ENCODE measurements at regions not wholly inside any gene's neighbourhood (a gene's known extent, or its start where the extent isn't known, plus 50 kb on each side); places are given as distances from the start of the nearest gene placed in this dataset.

DNA sequence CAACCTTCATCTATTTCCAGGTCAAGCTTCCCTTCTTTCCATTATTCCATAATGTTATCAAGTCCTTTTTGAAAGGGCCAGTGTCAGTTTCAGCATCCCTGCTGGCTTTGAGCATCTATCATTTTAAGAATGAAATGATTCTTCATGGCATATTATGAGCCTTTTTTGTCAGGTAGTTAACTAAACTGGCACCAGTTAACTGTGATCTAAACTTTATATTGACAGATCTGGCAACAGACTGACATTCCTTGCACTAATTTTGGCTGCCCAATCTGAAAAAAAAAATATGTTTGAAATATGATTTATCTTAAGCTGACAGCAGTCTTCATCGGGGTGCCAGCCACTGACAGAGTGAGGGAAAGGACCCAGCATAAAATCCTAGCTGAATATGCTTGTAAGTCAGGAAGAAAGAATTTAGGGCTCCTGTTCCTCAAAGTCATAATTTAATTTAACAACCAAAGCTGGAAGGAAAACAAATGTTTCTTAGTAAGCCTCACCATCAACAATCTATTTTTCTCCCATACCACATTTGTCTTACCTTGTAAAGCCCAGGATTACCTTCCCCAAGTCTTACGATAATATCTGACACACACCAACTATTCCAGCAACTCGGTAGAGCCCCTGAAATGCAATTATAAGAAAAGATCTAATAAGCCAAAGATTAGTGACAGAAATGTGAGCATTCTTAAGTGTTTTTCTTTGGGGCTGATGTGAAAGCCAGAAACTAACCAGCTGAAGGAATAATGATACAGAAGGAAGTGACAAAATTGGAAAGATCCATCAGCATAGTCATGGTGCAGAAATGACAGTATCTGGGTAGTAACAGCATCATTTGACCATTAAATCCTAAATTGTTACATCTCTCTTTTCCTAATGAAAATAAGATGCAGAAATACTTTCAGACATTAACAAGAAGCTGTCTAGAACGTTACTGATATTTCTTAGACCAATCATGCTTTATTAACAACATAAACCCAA lies 228.1 kb downstream of the RBM43 start:
- TF ChIP-seq, protein P1, sequence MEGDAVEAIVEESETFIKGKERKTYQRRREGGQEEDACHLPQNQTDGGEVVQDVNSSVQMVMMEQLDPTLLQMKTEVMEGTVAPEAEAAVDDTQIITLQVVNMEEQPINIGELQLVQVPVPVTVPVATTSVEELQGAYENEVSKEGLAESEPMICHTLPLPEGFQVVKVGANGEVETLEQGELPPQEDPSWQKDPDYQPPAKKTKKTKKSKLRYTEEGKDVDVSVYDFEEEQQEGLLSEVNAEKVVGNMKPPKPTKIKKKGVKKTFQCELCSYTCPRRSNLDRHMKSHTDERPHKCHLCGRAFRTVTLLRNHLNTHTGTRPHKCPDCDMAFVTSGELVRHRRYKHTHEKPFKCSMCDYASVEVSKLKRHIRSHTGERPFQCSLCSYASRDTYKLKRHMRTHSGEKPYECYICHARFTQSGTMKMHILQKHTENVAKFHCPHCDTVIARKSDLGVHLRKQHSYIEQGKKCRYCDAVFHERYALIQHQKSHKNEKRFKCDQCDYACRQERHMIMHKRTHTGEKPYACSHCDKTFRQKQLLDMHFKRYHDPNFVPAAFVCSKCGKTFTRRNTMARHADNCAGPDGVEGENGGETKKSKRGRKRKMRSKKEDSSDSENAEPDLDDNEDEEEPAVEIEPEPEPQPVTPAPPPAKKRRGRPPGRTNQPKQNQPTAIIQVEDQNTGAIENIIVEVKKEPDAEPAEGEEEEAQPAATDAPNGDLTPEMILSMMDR (IDR thresholded peaks at IDR 0.05; ENCODE audit: insufficient read depth, low read depth, low read length) = no peak
- no peak for TF ChIP-seq EZH2 (IDR thresholded peaks at IDR 0.05; ENCODE audit: insufficient read depth, low read length)

Data from astrocyte (in vitro differentiated cells and primary cell).